ENCODE measurements at regions not wholly inside any gene's neighbourhood (a gene's known extent, or its start where the extent isn't known, plus 50 kb on each side); places are given as distances from the start of the nearest gene placed in this dataset.

DNA sequence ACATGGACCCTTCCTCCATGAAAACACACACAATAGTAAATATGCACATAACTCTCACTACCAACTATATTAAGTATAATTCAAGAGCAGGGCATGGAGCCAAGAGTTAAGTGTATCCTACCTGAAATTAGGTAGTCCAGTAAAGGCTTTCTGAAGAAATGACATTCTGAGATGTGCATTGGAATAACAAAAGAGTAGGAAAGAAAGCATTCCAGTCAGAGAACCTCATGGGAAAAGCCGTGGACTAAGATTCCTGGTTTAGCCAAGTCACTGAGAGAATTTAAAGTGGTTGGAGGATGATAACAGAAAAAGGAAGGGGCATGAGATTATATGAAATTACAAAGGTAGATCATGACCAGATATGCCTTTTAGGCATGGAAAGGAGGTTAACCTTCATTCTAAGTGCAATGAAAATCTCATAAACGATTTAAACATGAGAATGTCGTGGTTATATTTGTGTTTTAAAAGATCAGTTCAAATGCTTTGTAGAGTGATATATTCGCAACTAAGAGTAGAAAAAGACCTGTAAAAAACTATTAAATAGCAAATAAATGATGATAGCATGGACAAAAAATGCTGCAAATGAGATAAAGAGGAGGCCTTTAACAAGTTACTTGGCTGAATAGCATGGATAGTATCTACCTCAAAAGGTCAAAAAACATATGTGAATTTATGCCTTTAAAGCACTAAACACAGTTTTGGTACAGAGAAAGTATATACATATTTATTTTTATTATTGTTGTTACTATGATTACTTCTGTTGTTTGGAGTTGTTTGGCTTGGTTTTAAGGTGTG, 767.4 kb upstream of the GHITM start:
- no peak overlapping the region for H3K9ac ChIP-seq (ENCODE audit: low read length)
- no peaks in the 10 kb centered on the region for H3K9me2 ChIP-seq (replicated peaks; ENCODE audit: insufficient read depth, low read length)
- H3K36me3 ChIP-seq (ENCODE audit: low read length), result no peaks in the 10 kb centered on the region
- no peak overlapping the region for H3K4me3 ChIP-seq (ENCODE audit: insufficient read depth, low read length, poor library complexity, severe bottlenecking)
- no peaks in the 10 kb centered on the region for H3K27me3 ChIP-seq (ENCODE audit: low read length)
- no peak overlapping the region for H2AFZ ChIP-seq (ENCODE audit: low read depth, low read length, severe bottlenecking)
- H3F3A ChIP-seq (ENCODE audit: insufficient read depth), result no peaks in the 10 kb centered on the region
- TF ChIP-seq, protein P1, sequence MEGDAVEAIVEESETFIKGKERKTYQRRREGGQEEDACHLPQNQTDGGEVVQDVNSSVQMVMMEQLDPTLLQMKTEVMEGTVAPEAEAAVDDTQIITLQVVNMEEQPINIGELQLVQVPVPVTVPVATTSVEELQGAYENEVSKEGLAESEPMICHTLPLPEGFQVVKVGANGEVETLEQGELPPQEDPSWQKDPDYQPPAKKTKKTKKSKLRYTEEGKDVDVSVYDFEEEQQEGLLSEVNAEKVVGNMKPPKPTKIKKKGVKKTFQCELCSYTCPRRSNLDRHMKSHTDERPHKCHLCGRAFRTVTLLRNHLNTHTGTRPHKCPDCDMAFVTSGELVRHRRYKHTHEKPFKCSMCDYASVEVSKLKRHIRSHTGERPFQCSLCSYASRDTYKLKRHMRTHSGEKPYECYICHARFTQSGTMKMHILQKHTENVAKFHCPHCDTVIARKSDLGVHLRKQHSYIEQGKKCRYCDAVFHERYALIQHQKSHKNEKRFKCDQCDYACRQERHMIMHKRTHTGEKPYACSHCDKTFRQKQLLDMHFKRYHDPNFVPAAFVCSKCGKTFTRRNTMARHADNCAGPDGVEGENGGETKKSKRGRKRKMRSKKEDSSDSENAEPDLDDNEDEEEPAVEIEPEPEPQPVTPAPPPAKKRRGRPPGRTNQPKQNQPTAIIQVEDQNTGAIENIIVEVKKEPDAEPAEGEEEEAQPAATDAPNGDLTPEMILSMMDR (IDR thresholded peaks at IDR 0.05; ENCODE audit: insufficient read depth, low read length, poor library complexity, severe bottlenecking), result no peak
- no peak for TF ChIP-seq EZH2phosphoT487 (conservative IDR thresholded peaks at IDR 0.05; ENCODE audit: low read length)
- H3K4me2 ChIP-seq (ENCODE audit: low read depth, low read length, poor library complexity, severe bottlenecking), result no peak overlapping the region
- H3K79me2 ChIP-seq (ENCODE audit: insufficient read depth, low read length), result no peaks in the 10 kb centered on the region
- 0 out of 2 replicates have a peak, but pooled peaks cover 4% of the 10 kb centered on the region for H3K9me3 ChIP-seq (ENCODE audit: insufficient read depth, low read length)
- no peaks in the 10 kb centered on the region for H4K20me1 ChIP-seq (ENCODE audit: low read depth, low read length)
- H3K27ac ChIP-seq (ENCODE audit: low read depth, low read length), result no peak overlapping the region

DNA sequence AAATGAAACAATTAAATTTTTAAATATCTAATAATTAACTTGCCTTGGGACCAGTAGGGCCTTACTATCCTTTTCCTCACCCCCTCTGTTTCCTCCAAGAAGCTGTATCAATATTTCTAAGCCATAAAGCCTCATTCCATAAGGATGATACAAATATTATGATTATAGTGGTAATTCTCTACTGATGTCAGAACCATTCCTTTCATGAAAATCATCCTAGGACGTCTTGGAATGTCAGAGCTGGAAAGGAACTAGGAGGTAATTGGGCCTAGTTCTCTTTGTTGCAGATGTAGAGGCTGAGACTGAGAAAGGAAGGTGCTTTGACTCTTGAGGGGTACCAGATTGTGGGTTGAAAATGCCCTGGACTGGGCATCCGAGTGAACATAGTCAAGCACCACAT, 766.7 kb upstream of the GHITM start:
- no peaks in the 10 kb centered on the region for H3K36me3 ChIP-seq (ENCODE audit: low read length)
- 0 out of 2 replicates have a peak, but pooled peaks cover 4% of the 10 kb centered on the region for H3K9me3 ChIP-seq (ENCODE audit: insufficient read depth, low read length)
- H2AFZ ChIP-seq (ENCODE audit: low read depth, low read length, severe bottlenecking), result no peak overlapping the region
- H4K20me1 ChIP-seq (ENCODE audit: low read depth, low read length), result no peaks in the 10 kb centered on the region
- TF ChIP-seq, protein P1 (IDR thresholded peaks at IDR 0.05; ENCODE audit: insufficient read depth, low read length, poor library complexity, severe bottlenecking), result no peak
- no peak for TF ChIP-seq EZH2phosphoT487 (conservative IDR thresholded peaks at IDR 0.05; ENCODE audit: low read length)
- H3K79me2 ChIP-seq (ENCODE audit: insufficient read depth, low read length), result no peaks in the 10 kb centered on the region
- no peaks in the 10 kb centered on the region for H3K27me3 ChIP-seq (ENCODE audit: low read length)
- H3K27ac ChIP-seq (ENCODE audit: low read depth, low read length), result no peak overlapping the region
- H3K9ac ChIP-seq (ENCODE audit: low read length), result no peak overlapping the region
- H3K9me2 ChIP-seq (replicated peaks; ENCODE audit: insufficient read depth, low read length), result no peaks in the 10 kb centered on the region
- no peaks in the 10 kb centered on the region for H3F3A ChIP-seq (ENCODE audit: insufficient read depth)
- no peak overlapping the region for H3K4me2 ChIP-seq (ENCODE audit: low read depth, low read length, poor library complexity, severe bottlenecking)
- H3K4me3 ChIP-seq (ENCODE audit: insufficient read depth, low read length, poor library complexity, severe bottlenecking), result no peak overlapping the region

DNA sequence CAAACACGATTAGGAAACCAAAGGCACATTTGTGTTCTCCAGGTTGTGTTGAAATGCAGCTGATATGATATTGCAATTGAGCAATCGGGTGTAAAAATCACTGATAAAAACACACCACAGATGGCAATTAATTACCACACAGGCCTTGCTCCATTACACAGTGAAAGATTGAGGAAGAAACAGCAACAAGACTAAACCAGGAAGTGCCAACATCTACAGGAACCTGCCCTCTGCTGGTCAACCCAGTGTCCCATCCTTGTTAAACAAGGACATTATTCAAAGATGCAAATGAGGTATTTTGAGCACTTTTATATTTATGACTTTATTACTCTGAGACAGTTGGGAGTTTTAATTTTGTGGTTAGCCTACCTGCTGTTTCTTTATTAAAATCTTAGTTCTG, 765.6 kb upstream of the GHITM start:
- Histone ChIP-seq H2AFZ (ENCODE audit: low read depth, low read length, severe bottlenecking) (peak overlapping the region; percentile 89), H3K9me2 (replicated peaks; ENCODE audit: insufficient read depth, low read length) (no peaks in the 10 kb centered on the region), H3K9me3 (ENCODE audit: insufficient read depth, low read length) (0 out of 2 replicates have a peak, but pooled peaks cover 4% of the 10 kb centered on the region), H3K4me2 (ENCODE audit: low read depth, low read length, poor library complexity, severe bottlenecking) (no peak overlapping the region), H3K27me3 (ENCODE audit: low read length) (no peaks in the 10 kb centered on the region), H3F3A (ENCODE audit: insufficient read depth) (no peaks in the 10 kb centered on the region), H3K36me3 (ENCODE audit: low read length) (no peaks in the 10 kb centered on the region), H3K27ac (ENCODE audit: low read depth, low read length) (no peak overlapping the region), H3K79me2 (ENCODE audit: insufficient read depth, low read length) (no peaks in the 10 kb centered on the region), H3K4me3 (ENCODE audit: insufficient read depth, low read length, poor library complexity, severe bottlenecking) (no peak overlapping the region), H3K9ac (ENCODE audit: low read length) (no peak overlapping the region), H4K20me1 (ENCODE audit: low read depth, low read length) (no peaks in the 10 kb centered on the region)
- TF ChIP-seq EZH2phosphoT487 (conservative IDR thresholded peaks at IDR 0.05; ENCODE audit: low read length), result no peak
- TF ChIP-seq, protein P1 (IDR thresholded peaks at IDR 0.05; ENCODE audit: insufficient read depth, low read length, poor library complexity, severe bottlenecking), result peak; percentile 19

All from SU-DHL-6 (cell line).